GM20431 (cell line): ENCODE measurements at regions not wholly inside any gene's neighbourhood (a gene's known extent, or its start where the extent isn't known, plus 50 kb on each side); places are given as distances from the start of the nearest gene placed in this dataset.
"Not testable (repeated sequence)": the region's sequence is repeated elsewhere in the genome, so short reads cannot be mapped to it uniquely, and the experiment has no call there.

Source experiments
- in situ Hi-C: fragments of 300-500 bp; cut with MseI, MboI; formaldehyde crosslinking; loops from one replicate; pipeline ENCODE4 v1.15.0; 2020; ENCODE audit warnings: low sequenced_read_pairs; ENCODE audit not compliant: unreplicated experiment

DNA sequence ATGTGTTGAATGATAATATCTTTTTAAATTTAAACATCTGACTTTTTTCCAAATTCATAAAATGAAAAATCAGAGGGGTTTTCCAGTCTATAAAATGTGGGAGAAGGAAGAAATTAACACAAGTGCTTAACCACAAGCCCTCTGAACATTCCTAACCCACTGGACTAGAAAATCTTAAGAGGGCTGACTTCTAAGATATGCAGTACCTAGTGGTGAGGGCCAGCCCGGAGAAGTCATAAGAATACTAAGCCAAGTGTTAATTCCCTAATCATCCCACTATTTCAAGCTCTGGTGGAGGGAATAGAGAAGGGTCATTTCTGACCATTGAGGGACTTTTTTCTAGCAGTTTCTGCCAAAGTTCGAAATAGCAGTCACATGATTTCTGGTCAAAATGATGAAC is 86.9 kb upstream of the NEIL3 start:
- in situ Hi-C loops = no loop called here

GRCh38 chr4:177225605-177226004 is 84.1 kb upstream of the NEIL3 start:
- in situ Hi-C loops = no loop called here

- in situ Hi-C loops = no loop called here
These were observed 82.0 kb upstream of the NEIL3 start for GRCh38 chr4:177227636-177228035.

GRCh38 chr4:177228599-177228998 is 81.1 kb upstream of the NEIL3 start:
- in situ Hi-C loops = no loop called here

- in situ Hi-C loops = no loop called here
These were observed 80.3 kb upstream of the NEIL3 start for GRCh38 chr4:177229331-177229730.

DNA sequence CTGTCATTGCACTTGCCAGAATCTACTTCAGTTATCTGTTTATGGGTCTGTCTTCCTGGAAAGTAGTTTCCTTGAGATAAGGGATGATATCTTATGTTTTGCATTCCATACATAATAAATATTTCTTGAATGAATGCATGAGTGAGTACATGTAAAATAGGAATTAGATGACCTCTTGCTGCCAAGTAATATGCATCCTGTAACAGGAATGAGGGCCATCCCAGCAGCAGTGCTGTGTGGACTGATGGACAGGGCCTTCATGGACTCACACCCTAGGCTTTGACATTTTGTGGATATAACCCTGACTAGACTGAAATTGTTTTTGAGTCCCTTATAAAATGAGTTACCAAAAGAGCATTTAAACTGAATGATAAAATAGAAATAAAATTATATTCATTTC is 77.2 kb upstream of the NEIL3 start:
- in situ Hi-C loops = no loop called here

- in situ Hi-C loops = no loop called here
These were observed 74.6 kb upstream of the NEIL3 start for GRCh38 chr4:177235026-177235425.

- in situ Hi-C loops = no loop called here
These were observed 72.8 kb upstream of the NEIL3 start for GRCh38 chr4:177236886-177237285.

DNA sequence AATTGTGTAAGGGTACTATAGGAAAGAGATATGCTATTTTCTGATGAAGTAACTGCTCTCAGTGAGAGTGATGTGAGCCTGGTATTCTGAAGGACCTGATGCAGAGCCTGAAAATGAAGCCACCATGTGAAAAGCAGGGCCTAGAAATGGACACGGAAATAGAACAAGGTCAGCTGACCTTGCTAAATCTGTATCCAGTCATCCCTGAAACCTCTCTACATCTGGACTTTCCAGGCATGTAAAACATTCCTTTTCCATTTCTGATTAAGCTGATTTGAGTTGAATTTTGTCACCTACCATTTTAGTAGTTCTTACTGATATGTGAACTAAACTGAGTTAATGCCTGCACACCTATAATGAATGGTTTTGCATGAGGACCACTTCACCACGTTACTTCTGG is 72.4 kb upstream of the NEIL3 start:
- in situ Hi-C loops = no loop called here

DNA sequence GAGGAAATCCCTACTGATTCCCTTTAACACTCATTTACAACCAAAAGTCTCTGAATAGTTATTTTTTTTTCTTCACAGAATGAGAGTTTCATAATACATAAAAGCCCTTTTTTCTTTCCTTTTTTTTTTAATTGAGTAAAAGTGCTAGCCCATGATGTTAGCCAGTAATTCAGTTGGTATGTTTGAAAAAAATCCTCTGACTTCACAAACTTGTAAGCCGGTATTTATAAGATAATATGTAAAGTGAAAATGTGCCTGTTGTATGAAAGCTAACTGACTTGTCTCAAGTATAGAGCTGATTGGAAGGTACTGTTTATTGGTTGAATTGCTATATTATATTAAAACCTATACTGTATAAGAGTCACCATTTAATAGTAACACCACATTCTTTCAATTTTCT is 70.2 kb upstream of the NEIL3 start:
- in situ Hi-C loops = no loop called here

GRCh38 chr4:177239878-177240277 is 69.8 kb upstream of the NEIL3 start:
- in situ Hi-C loops = no loop called here

DNA sequence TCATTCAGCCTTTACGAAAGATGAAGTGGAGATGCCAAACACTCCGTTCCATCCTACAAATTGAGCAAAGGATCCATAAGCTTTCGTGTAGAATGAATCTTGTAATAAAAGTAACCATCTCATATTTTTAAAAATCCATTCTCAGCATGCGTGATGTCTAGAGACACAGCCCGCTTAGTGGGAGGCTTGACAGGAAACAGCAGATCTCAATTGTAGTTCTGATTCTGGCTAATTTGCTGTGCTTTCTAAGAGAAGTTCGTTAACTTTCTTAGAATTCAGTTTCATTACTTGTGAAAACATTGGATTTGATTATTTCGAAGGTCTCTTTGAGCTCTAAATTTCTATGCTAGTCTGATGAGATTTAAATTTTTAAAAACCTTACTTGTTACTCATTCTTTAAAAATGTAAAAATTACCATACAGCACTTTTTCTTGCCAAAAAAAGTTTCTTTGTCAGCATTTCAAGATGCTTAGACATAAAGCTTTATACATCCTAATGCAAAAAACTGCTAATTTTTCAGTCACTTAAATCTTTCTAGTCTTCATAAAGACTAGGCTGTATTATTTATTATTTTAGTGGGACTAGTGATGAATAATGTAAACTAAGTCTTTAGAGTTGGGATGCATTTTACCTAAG is 66.9 kb upstream of the NEIL3 start:
- in situ Hi-C loops = no loop called here

GRCh38 chr4:177246641-177247584 is 62.8 kb upstream of the NEIL3 start:
- in situ Hi-C loops = no loop called here

DNA sequence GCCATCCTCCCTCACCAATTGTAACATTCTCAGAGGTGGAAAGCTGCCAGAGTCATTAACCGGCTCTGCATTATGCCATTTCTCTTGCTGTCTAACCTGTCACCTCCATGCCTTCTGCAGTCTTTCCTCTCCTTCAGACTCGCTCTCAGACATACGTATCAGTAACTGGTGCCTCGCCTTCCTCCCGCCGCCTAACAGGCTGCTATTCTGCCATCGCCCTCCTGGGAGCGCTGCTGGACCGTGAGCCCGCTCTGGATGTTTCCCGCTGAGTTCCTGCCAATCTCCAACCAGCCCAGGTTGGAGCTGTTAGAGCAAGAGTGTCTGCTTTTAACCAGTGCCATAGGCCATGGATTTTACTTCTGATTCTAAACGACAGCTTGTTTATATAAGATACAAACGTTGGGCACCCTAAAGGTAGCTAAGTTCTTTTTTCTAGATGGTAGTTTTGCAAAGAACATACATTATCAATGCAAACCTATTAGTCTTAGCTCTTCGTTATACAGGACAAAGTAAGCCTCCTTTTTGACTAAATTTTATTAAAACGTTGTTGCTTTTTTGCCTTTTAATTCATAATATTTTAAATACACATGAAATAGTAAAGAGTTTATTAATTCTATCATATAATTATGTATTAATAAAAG is 59.5 kb upstream of the NEIL3 start:
- in situ Hi-C loops = no loop called here

DNA sequence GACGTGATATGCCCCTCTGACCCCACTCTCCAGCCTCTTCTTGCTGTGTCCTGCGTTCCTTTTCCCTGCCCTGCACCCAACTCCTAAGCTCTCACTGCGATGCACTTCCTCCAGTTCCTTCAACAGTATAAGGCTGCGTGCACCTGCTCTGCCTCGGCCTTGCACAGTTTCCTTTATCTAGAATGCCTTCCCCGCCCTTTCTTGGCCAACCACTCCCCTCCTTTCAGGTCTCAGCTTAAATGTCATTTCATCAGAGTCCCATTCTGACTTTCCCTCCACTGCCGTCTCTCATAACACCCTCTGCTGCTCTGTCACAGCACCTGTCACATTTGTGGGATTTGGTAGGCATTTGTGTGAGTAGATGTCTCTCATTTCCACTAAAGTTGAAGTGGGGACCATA is 58.4 kb upstream of the NEIL3 start:
- in situ Hi-C loops = no loop called here

- in situ Hi-C loops = no loop called here
These were observed 54.3 kb upstream of the NEIL3 start for GRCh38 chr4:177255359-177255758.

DNA sequence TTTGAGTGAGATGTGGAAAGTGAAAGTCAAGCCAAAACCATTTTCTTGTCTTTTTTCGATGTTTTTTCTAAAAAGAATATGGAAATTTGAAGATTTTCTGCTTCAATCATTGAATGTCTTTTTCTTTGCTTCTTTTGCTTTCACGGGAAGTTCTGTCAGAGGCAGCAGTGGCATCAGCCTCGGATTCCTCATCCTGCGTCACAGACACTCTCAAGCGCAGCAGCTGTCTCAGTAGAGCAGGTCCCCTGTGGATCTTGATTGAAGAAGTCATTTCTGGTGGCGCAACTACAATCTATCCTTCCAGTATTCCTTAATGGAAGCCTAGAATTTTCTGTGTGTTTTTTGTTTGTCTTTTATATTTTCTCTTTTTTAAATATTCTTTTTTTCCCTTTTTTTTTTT is 52.7 kb upstream of the NEIL3 start:
- in situ Hi-C loops = no loop called here

GRCh38 chr4:177259466-177259865 is 50.2 kb upstream of the NEIL3 start:
- in situ Hi-C loops = not testable (repeated sequence)
